Mesendoderm (in vitro differentiated cells): ENCODE measurements at regions not wholly inside any gene's neighbourhood (a gene's known extent, or its start where the extent isn't known, plus 50 kb on each side); places are given as distances from the start of the nearest gene placed in this dataset.

Experiments used
- DNase-seq: peaks from one replicate; pipeline ENCODE4 v3.0.0; 2013
- H2AK5ac ChIP-seq: 2 replicates; pipeline ENCODE4 v1.6.1; 2013; ENCODE audit warnings: low read length, inconsistent platforms
- H2BK120ac ChIP-seq: 2 replicates; pipeline ENCODE4 v1.6.1; 2013; ENCODE audit warnings: low read depth, mild to moderate bottlenecking, low read length, moderate library complexity, mixed read lengths
- H2BK15ac ChIP-seq: replicated peaks from 2 replicates; pipeline ENCODE4 v1.6.1; 2013; ENCODE audit warnings: low read depth, mild to moderate bottlenecking, moderate library complexity
- H2BK5ac ChIP-seq: 2 replicates; pipeline ENCODE4 v1.6.1; 2013; ENCODE audit warnings: low read length, inconsistent platforms
- H3K18ac ChIP-seq: 2 replicates; pipeline ENCODE4 v1.6.1; 2013; ENCODE audit warnings: mild to moderate bottlenecking, low read length, mixed read lengths
- H3K23ac ChIP-seq: one replicate; pipeline ENCODE4 v1.6.1; 2013; ENCODE audit warnings: low read length
- H3K27ac ChIP-seq: 2 replicates; pipeline ENCODE4 v1.5.1; 2013; ENCODE audit warnings: low read depth, mild to moderate bottlenecking, inconsistent platforms, low read length, moderate library complexity
- H3K27me3 ChIP-seq: 2 replicates; pipeline ENCODE4 v1.6.1; 2013; ENCODE audit warnings: low read length, control low read depth, mild to moderate bottlenecking, inconsistent platforms; ENCODE audit not compliant: insufficient read depth, poor library complexity
- H3K36me3 ChIP-seq: 2 replicates; pipeline ENCODE4 v1.6.1; 2013; ENCODE audit warnings: low read length, inconsistent platforms; ENCODE audit not compliant: control insufficient read depth, insufficient read depth
- H3K4ac ChIP-seq: one replicate; pipeline ENCODE4 v1.6.1; 2013; ENCODE audit warnings: low read depth, mild to moderate bottlenecking, low read length, moderate library complexity
- H3K4me1 ChIP-seq: 2 replicates; pipeline ENCODE4 v1.6.1; 2013; ENCODE audit warnings: low read depth, low read length, inconsistent platforms; ENCODE audit not compliant: control insufficient read depth
- H3K4me2 ChIP-seq: 2 replicates; pipeline ENCODE4 v1.6.1; 2013; ENCODE audit warnings: low read length
- H3K4me3 ChIP-seq: 2 replicates; pipeline ENCODE4 v1.5.1; 2013; ENCODE audit warnings: mild to moderate bottlenecking, low read length
- H3K56ac ChIP-seq: one replicate; pipeline ENCODE4 v1.6.1; 2013; ENCODE audit warnings: low read length
- H3K79me1 ChIP-seq: 2 replicates; pipeline ENCODE4 v1.6.1; 2013; ENCODE audit warnings: low read length, inconsistent platforms
- H3K79me2 ChIP-seq: 2 replicates; pipeline ENCODE4 v1.6.1; 2013; ENCODE audit warnings: mild to moderate bottlenecking, low read length; ENCODE audit not compliant: control insufficient read depth, insufficient read depth
- H3K9ac ChIP-seq: 2 replicates; pipeline ENCODE4 v1.6.1; 2013; ENCODE audit warnings: low read length, inconsistent platforms
- H4K5ac ChIP-seq: one replicate; pipeline ENCODE4 v1.6.1; 2013; ENCODE audit warnings: low read length
- H4K8ac ChIP-seq: one replicate; pipeline ENCODE4 v1.6.1; 2013; ENCODE audit warnings: low read depth, mild to moderate bottlenecking, control low read depth, low read length, moderate library complexity
- WGBS: extraction: QIAGEN DNeasy Blood & Tissue Kit; methylation state at CpG from one replicate; pipeline ENCODE4 v1.1.7; 2013; ENCODE audit warnings: low lambda C conversion rate, missing lambda C conversion rate; ENCODE audit not compliant: insufficient coverage; ENCODE audit errors: extremely low coverage; 5-methylcytosine and 5-hydroxymethylcytosine counted together

DNA sequence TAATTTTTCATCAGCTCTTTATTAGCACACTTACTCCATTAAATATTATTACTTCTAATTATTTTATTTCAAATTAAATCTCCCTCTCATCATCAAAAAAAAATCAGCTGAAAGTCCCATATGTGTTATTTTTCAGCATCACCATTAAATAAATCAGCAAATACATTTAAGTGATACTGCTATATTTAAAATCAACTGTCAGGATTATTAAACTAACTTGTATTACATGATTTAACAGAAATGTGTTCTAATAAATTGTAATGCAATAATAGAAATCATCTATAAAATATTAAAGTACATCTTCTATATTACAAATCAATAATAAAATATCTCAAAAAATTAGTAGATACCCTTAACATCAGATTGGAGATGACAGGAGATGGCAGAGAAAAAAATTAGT is 538.6 kb upstream of the MIR17HG start:
- no peak overlapping the region for H2AK5ac ChIP-seq
- H3K4ac ChIP-seq = no peak overlapping the region
- no peak for DNase-seq
- no peak overlapping the region for H3K4me3 ChIP-seq
- no peak overlapping the region for H2BK15ac ChIP-seq
- no peak overlapping the region for H4K8ac ChIP-seq
- no peak overlapping the region for H2BK120ac ChIP-seq
- no peaks in the 10 kb centered on the region for H3K79me2 ChIP-seq
- H3K27ac ChIP-seq = no peak overlapping the region
- no peak overlapping the region for H3K56ac ChIP-seq
- H3K4me2 ChIP-seq = no peak overlapping the region
- H3K36me3 ChIP-seq = no peaks in the 10 kb centered on the region
- H4K5ac ChIP-seq = no peak overlapping the region
- H2BK5ac ChIP-seq = no peak overlapping the region
- no peak overlapping the region for H3K18ac ChIP-seq
- H3K9ac ChIP-seq = no peak overlapping the region
- H3K4me1 ChIP-seq = no peaks in the 10 kb centered on the region
- no peaks in the 10 kb centered on the region for H3K27me3 ChIP-seq
- no peaks in the 10 kb centered on the region for H3K79me1 ChIP-seq
- no peak overlapping the region for H3K23ac ChIP-seq

DNA sequence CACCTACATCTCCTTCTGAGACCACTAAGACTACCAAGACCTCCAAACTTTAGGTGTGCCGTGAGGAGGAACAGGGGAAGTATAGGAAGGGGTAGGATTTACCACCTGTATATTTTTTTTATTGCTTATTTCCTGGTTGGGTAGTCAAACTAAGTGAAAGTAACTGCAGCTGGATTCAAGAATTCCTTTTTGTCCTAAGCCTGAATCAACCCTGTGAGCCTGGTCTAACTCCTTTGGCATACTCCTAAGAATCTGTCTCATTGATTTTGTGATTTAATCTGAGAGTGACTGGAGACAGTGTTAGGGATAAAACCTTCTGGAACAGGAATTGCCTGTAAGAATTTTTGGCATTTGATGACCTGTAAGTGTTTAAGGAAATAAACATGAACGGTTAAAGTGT is 523.5 kb upstream of the MIR17HG start:
- Histone ChIP-seq H3K18ac (no peak overlapping the region), H3K79me1 (no peaks in the 10 kb centered on the region), H3K27me3 (no peaks in the 10 kb centered on the region), H2BK120ac (no peak overlapping the region), H4K5ac (no peak overlapping the region), H3K4me3 (no peak overlapping the region), H2BK5ac (no peak overlapping the region), H2BK15ac (no peak overlapping the region), H3K4ac (no peak overlapping the region), H3K27ac (no peak overlapping the region), H3K79me2 (no peaks in the 10 kb centered on the region), H3K36me3 (no peaks in the 10 kb centered on the region), H3K23ac (no peak overlapping the region), H4K8ac (no peak overlapping the region), H3K4me2 (no peak overlapping the region), H3K9ac (no peak overlapping the region), H3K56ac (no peak overlapping the region), H3K4me1 (no peaks in the 10 kb centered on the region), H2AK5ac (no peak overlapping the region)
- no CpG with 5 or more reads among the region's 2 CpGs for WGBS
- DNase-seq = no peak

DNA sequence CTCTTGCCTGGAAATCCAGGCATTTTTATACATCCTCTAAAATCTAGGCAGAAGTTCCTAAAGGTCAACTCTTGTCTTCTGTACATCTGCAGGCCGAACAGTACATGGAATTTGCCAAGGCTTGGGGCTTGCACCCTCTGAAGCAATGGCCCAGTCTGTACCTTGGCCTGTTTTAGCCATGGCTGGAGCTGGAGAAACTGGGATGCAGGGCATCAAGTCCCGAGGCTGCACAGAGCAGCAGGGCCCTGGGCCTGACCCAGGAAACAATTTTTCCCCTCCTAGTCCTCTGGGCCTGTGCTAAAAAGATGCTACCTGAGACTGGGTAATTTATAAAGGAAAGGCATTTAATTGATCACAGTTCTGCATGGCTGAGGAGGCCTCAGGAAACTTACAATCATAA is 520.8 kb upstream of the MIR17HG start:
- no peak overlapping the region for H3K4me2 ChIP-seq
- H3K56ac ChIP-seq = no peak overlapping the region
- no peaks in the 10 kb centered on the region for H3K79me1 ChIP-seq
- no peaks in the 10 kb centered on the region for H3K27me3 ChIP-seq
- no peak overlapping the region for H4K5ac ChIP-seq
- no peak overlapping the region for H3K9ac ChIP-seq
- H3K79me2 ChIP-seq = no peaks in the 10 kb centered on the region
- no peak overlapping the region for H2BK5ac ChIP-seq
- DNase-seq = no peak
- H3K4me1 ChIP-seq = no peaks in the 10 kb centered on the region
- H3K27ac ChIP-seq = no peak overlapping the region
- no CpG with 5 or more reads among the region's 2 CpGs for WGBS
- no peak overlapping the region for H3K23ac ChIP-seq
- no peak overlapping the region for H2BK120ac ChIP-seq
- no peak overlapping the region for H4K8ac ChIP-seq
- H2AK5ac ChIP-seq = no peak overlapping the region
- H3K4me3 ChIP-seq = no peak overlapping the region
- no peak overlapping the region for H3K4ac ChIP-seq
- H3K36me3 ChIP-seq = no peaks in the 10 kb centered on the region
- no peak overlapping the region for H2BK15ac ChIP-seq
- no peak overlapping the region for H3K18ac ChIP-seq

DNA sequence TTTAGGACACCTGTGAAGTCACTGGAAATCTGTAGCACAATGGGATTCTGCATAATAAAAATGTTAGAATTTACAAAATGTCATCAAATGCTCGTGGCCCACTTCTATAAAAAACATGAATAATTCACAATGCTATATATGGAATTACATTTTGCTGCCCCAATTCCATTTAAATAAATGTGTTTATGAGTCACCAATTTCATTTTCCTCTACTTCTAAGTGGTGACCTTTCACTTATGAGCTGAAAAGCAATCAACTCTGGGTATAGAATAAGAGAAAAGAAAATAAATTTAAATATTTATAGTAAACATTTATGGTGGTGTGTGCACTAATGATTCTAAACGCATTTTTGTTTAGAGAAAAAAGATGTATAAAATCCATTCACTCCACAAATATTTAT is 516.7 kb upstream of the MIR17HG start:
- Histone ChIP-seq H3K4me1 (no peaks in the 10 kb centered on the region), H4K5ac (no peak overlapping the region), H3K79me2 (no peaks in the 10 kb centered on the region), H2AK5ac (no peak overlapping the region), H3K4me2 (no peak overlapping the region), H3K9ac (no peak overlapping the region), H3K23ac (no peak overlapping the region), H3K36me3 (no peaks in the 10 kb centered on the region), H3K18ac (no peak overlapping the region), H3K27ac (no peak overlapping the region), H2BK120ac (no peak overlapping the region), H4K8ac (no peak overlapping the region), H3K56ac (no peak overlapping the region), H3K27me3 (no peaks in the 10 kb centered on the region), H2BK15ac (no peak overlapping the region), H2BK5ac (no peak overlapping the region), H3K4me3 (no peak overlapping the region), H3K4ac (no peak overlapping the region), H3K79me1 (no peaks in the 10 kb centered on the region)
- no CpG with 5 or more reads among the region's 2 CpGs for WGBS
- DNase-seq = no peak

DNA sequence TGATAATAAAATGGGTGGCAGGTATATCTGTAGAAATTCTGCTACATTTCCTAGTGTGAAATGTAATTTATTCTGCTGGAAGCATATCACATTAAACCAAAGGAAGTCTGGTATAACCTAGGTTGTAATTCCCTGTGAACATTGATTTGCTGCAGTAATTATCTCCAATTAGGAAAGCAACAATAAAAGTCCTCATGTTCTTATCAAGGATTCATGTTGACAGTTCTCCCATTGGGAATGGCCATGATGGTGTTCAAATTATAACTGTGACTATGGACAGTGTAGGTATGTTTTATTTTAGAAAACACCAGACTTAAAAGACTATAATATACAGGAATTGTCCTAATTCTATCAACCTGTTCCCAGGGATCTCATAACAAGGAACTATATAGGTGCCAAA is 513.5 kb upstream of the MIR17HG start:
- H3K4me3 ChIP-seq = no peak overlapping the region
- no peaks in the 10 kb centered on the region for H3K4me1 ChIP-seq
- H2BK15ac ChIP-seq = no peak overlapping the region
- no peaks in the 10 kb centered on the region for H3K27me3 ChIP-seq
- DNase-seq = no peak
- no peak overlapping the region for H4K5ac ChIP-seq
- no peak overlapping the region for H3K27ac ChIP-seq
- H2BK5ac ChIP-seq = no peak overlapping the region
- no peaks in the 10 kb centered on the region for H3K36me3 ChIP-seq
- no peak overlapping the region for H2BK120ac ChIP-seq
- H3K4me2 ChIP-seq = no peak overlapping the region
- no peak overlapping the region for H2AK5ac ChIP-seq
- H3K56ac ChIP-seq = no peak overlapping the region
- H3K79me1 ChIP-seq = no peaks in the 10 kb centered on the region
- no peak overlapping the region for H3K4ac ChIP-seq
- H3K9ac ChIP-seq = no peak overlapping the region
- no peak overlapping the region for H3K18ac ChIP-seq
- H3K79me2 ChIP-seq = no peaks in the 10 kb centered on the region
- H4K8ac ChIP-seq = no peak overlapping the region
- no peak overlapping the region for H3K23ac ChIP-seq

DNA sequence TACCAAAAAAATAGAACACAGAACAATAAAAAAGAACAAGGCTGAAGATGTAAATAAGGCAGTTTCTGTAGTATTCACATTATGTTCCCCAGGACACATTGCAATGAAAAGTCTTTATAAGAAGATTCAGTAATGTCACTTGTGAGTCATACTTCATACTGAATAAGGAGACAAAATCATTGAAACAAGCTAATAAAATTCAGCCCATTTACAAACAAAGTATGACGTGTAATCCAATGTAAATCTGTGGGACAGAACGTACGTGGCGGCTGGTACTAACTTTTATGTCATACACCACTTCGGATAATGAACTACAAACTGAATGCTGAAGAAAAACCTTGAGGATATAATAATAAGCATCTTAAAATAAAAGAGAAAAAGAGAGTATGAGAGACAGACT is 512.8 kb upstream of the MIR17HG start:
- no peak overlapping the region for H2AK5ac ChIP-seq
- H3K4ac ChIP-seq = no peak overlapping the region
- no peak overlapping the region for H4K8ac ChIP-seq
- no peaks in the 10 kb centered on the region for H3K4me1 ChIP-seq
- H3K56ac ChIP-seq = no peak overlapping the region
- H3K27ac ChIP-seq = no peak overlapping the region
- no peaks in the 10 kb centered on the region for H3K79me2 ChIP-seq
- H2BK15ac ChIP-seq = no peak overlapping the region
- WGBS = no CpG with 5 or more reads among the region's 5 CpGs
- no peak overlapping the region for H3K9ac ChIP-seq
- H3K4me2 ChIP-seq = no peak overlapping the region
- no peak overlapping the region for H2BK120ac ChIP-seq
- no peak for DNase-seq
- H4K5ac ChIP-seq = no peak overlapping the region
- no peaks in the 10 kb centered on the region for H3K79me1 ChIP-seq
- no peak overlapping the region for H3K4me3 ChIP-seq
- H3K23ac ChIP-seq = no peak overlapping the region
- no peak overlapping the region for H3K18ac ChIP-seq
- no peaks in the 10 kb centered on the region for H3K27me3 ChIP-seq
- H3K36me3 ChIP-seq = no peaks in the 10 kb centered on the region
- H2BK5ac ChIP-seq = no peak overlapping the region
